H1 (cell line): ENCODE measurements at regions not wholly inside any gene's neighbourhood (a gene's known extent, or its start where the extent isn't known, plus 50 kb on each side); places are given as distances from the start of the nearest gene placed in this dataset.

ENCODE experiments used
- CTCF ChIA-PET: fragments of 300-600 bp; sonication (Branson Sonifier 250); formaldehyde crosslinking; loops from one replicate; lab custom pipeline; 2021; ENCODE audit not compliant: partially characterized antibody; lab: Charles Lee
- POLR2A ChIA-PET: fragments of 300-600 bp; sonication (Branson Sonifier 250); formaldehyde crosslinking; loops from one replicate; lab custom pipeline; 2021; ENCODE audit warnings: inconsistent platforms; ENCODE audit not compliant: partially characterized antibody; lab: Charles Lee
- DNase-seq, 2 experiments: peaks; one replicate each; pipeline versions ENCODE4 v3.0.0 to v3.0.0-alpha.2; 2010 to 2022; ENCODE audit warnings: low spot score in 2 of 2, low read depth in 1 of 2, mixed read lengths in 1 of 2
- FAIRE-seq: peaks from 2 replicates; lab custom pipeline; 2011; peaks lifted over from hg19 to GRCh38; lab: Jason Lieb, UNC
- H2AFZ ChIP-seq: 2 replicates; pipeline ENCODE4 v1.8.1; 2012; ENCODE audit warnings: low read length, inconsistent platforms
- H2AK5ac ChIP-seq: 2 replicates; pipeline ENCODE4 v1.6.1; 2013; ENCODE audit warnings: low read depth, low read length
- H2BK120ac ChIP-seq: replicated peaks from 2 replicates; pipeline ENCODE3; 2013; ENCODE audit warnings: low read depth, low read length, inconsistent platforms
- H2BK12ac ChIP-seq: 2 replicates; pipeline ENCODE4 v1.6.1; 2013; ENCODE audit warnings: low read depth, low read length
- H2BK15ac ChIP-seq: 2 replicates; pipeline ENCODE4 v1.6.1; 2013; ENCODE audit warnings: low read length
- H2BK20ac ChIP-seq: 2 replicates; pipeline ENCODE4 v1.6.1; 2013; ENCODE audit warnings: low read length
- H2BK5ac ChIP-seq: 2 replicates; pipeline ENCODE4 v1.6.1; 2013; ENCODE audit warnings: low read depth, low read length
- H3K14ac ChIP-seq: 2 replicates; pipeline ENCODE4 v1.6.1; 2013; ENCODE audit warnings: inconsistent platforms; ENCODE audit not compliant: insufficient read length
- H3K18ac ChIP-seq: 2 replicates; pipeline ENCODE4 v1.6.1; 2013; ENCODE audit warnings: low read length; ENCODE audit errors: extremely low read depth
- H3K23ac ChIP-seq: 2 replicates; pipeline ENCODE4 v1.6.1; 2013; ENCODE audit warnings: inconsistent platforms; ENCODE audit not compliant: insufficient read length
- H3K23me2 ChIP-seq: 2 replicates; pipeline ENCODE4 v1.6.1; 2013; ENCODE audit warnings: low read depth, low read length
- H3K27ac ChIP-seq: 2 replicates; pipeline ENCODE4 v1.6.1; 2011; ENCODE audit warnings: low read depth, low read length, inconsistent platforms
- H3K27me3 ChIP-seq, 4 experiments: replicated peaks in 1 of 4; 1 replicate in 1 of 4; 2 replicates in 3 of 4; pipeline versions ENCODE4 v1.6.1 to v1.8.1; 2011 to 2013; ENCODE audit warnings: low read length in 3 of 4, mild to moderate bottlenecking in 3 of 4, inconsistent platforms in 2 of 4, mixed read lengths in 2 of 4, moderate library complexity in 1 of 4; ENCODE audit not compliant: control insufficient read depth in 3 of 4, insufficient read depth in 3 of 4; ENCODE audit errors: extremely low read depth in 1 of 4
- H3K36me3 ChIP-seq, 4 experiments: 2 replicates each; pipeline versions ENCODE4 v1.6.1 to v1.8.1; 2011 to 2013; ENCODE audit warnings: mild to moderate bottlenecking in 4 of 4, low read length in 3 of 4, moderate library complexity in 2 of 4, control low read depth in 1 of 4, inconsistent platforms in 1 of 4; ENCODE audit not compliant: insufficient read depth in 4 of 4, control insufficient read depth in 2 of 4
- H3K4ac ChIP-seq: replicated peaks from 2 replicates; pipeline ENCODE3; 2013; ENCODE audit warnings: low read length, low read depth, mixed read lengths, inconsistent platforms; ENCODE audit not compliant: insufficient read length
- H3K4me1 ChIP-seq, 4 experiments: replicated peaks in 1 of 4; 1 replicate in 1 of 4; 2 replicates in 3 of 4; pipeline versions ENCODE4 v1.6.1 to v1.8.1; 2011 to 2013; ENCODE audit warnings: low read length in 3 of 4, inconsistent platforms in 2 of 4, mixed read lengths in 1 of 4; ENCODE audit not compliant: insufficient read depth in 4 of 4, control insufficient read depth in 3 of 4
- H3K4me2 ChIP-seq, 2 experiments: 2 replicates each; pipeline versions ENCODE4 v1.6.1 to v1.8.1; 2011 to 2013; ENCODE audit warnings: low read depth in 2 of 2, low read length in 2 of 2, control low read depth in 1 of 2, inconsistent platforms in 1 of 2, mild to moderate bottlenecking in 1 of 2; ENCODE audit not compliant: insufficient read depth in 1 of 2
- H3K4me3 ChIP-seq, 4 experiments: fragments of 200-600, 300-600 bp in 1 of 4; sonication (generic), shearing (Covaris generic), sonication (Bioruptor Twin) in 1 of 4; 2 replicates each; pipeline versions ENCODE4 v1.5.1 to v1.8.1; 2011 to 2016; ENCODE audit warnings: low read length in 4 of 4, low read depth in 3 of 4, control low read depth in 2 of 4, inconsistent platforms in 2 of 4, mild to moderate bottlenecking in 2 of 4, mixed read lengths in 1 of 4, moderate library complexity in 1 of 4; ENCODE audit not compliant: insufficient read depth in 2 of 4; ENCODE audit errors: extremely low read depth in 1 of 4
- H3K56ac ChIP-seq: replicated peaks from 2 replicates; pipeline ENCODE3; 2013; ENCODE audit warnings: low read depth, mild to moderate bottlenecking, mixed read lengths, low read length, inconsistent platforms; ENCODE audit not compliant: insufficient read length
- H3K79me1 ChIP-seq: 2 replicates; pipeline ENCODE4 v1.6.1; 2013; ENCODE audit warnings: low read depth, low read length, control low read depth
- H3K79me2 ChIP-seq, 2 experiments: 2 replicates each; pipeline versions ENCODE4 v1.6.1 to v1.8.1; 2012 to 2013; ENCODE audit warnings: low read length in 2 of 2, mild to moderate bottlenecking in 2 of 2, inconsistent platforms in 1 of 2; ENCODE audit not compliant: insufficient read depth in 2 of 2, control insufficient read depth in 1 of 2
- H3K9ac ChIP-seq, 4 experiments: replicated peaks in 1 of 4; 1 replicate in 1 of 4; 2 replicates in 3 of 4; pipeline versions ENCODE4 v1.6.1 to v1.8.1; 2011 to 2013; ENCODE audit warnings: low read depth in 3 of 4, low read length in 3 of 4, control low read depth in 2 of 4, mild to moderate bottlenecking in 2 of 4, moderate library complexity in 2 of 4, inconsistent platforms in 1 of 4; ENCODE audit errors: extremely low read depth in 1 of 4
- H3K9me3 ChIP-seq, 2 experiments: 2 replicates each; pipeline versions ENCODE4 v1.6.1 to v1.8.1; 2012 to 2013; ENCODE audit warnings: mild to moderate bottlenecking in 2 of 2, moderate library complexity in 2 of 2, control low read depth in 1 of 2, inconsistent platforms in 1 of 2, low read depth in 1 of 2, low read length in 1 of 2, mixed read lengths in 1 of 2; ENCODE audit not compliant: insufficient read depth in 2 of 2
- H4K20me1 ChIP-seq, 2 experiments: replicated peaks in 1 of 2; 2 replicates each; pipeline versions ENCODE3 to v1.8.1; 2011 to 2013; ENCODE audit warnings: inconsistent platforms in 2 of 2, low read length in 2 of 2, mild to moderate bottlenecking in 1 of 2; ENCODE audit not compliant: insufficient read depth in 2 of 2, control insufficient read depth in 1 of 2
- H4K5ac ChIP-seq: 2 replicates; pipeline ENCODE4 v1.6.1; 2013; ENCODE audit warnings: low read length, low read depth, mixed read lengths, inconsistent platforms; ENCODE audit not compliant: insufficient read length
- H4K8ac ChIP-seq: 2 replicates; pipeline ENCODE4 v1.8.0; 2013; ENCODE audit warnings: mild to moderate bottlenecking, moderate library complexity, low read length, inconsistent platforms; ENCODE audit not compliant: insufficient read depth; ENCODE audit errors: extremely low read depth
- H4K91ac ChIP-seq: replicated peaks from 2 replicates; pipeline ENCODE3; 2013; ENCODE audit warnings: low read length, mixed read lengths, inconsistent platforms; ENCODE audit not compliant: insufficient read length
- FOSL1 ChIP-seq: IDR thresholded peaks from 2 replicates; pipeline ENCODE4 v1.6.1; 2011; ENCODE audit warnings: mild to moderate bottlenecking, low read depth, low read length, moderate library complexity; ENCODE audit not compliant: insufficient read depth
- GTF2F1 ChIP-seq: IDR thresholded peaks from 2 replicates; pipeline ENCODE4 v1.6.1; 2012; ENCODE audit warnings: low read depth, low read length, improper control_type of control experiment, borderline replicate concordance
- HDAC2 ChIP-seq, 2 experiments: fragments of 300-600 bp in 1 of 2; sonication (generic) in 1 of 2; IDR thresholded peaks; 2 replicates each; pipeline ENCODE4 v1.6.1; 2011 to 2012; ENCODE audit warnings: low read depth in 2 of 2, low read length in 2 of 2, mild to moderate bottlenecking in 2 of 2, moderate library complexity in 2 of 2, borderline replicate concordance in 1 of 2, inconsistent platforms in 1 of 2
- JUN ChIP-seq: IDR thresholded peaks from 2 replicates; pipeline ENCODE4 v1.6.1; 2011; ENCODE audit warnings: low read depth, mild to moderate bottlenecking, improper control_type of control experiment, low read length
- JUND ChIP-seq: IDR thresholded peaks from 2 replicates; pipeline ENCODE4 v1.6.1; 2011; ENCODE audit warnings: mild to moderate bottlenecking, improper control_type of control experiment, low read length
- KDM1A ChIP-seq: fragments of 200-600, 300-600 bp; sonication (generic); IDR thresholded peaks from 2 replicates; pipeline ENCODE4 v1.7.1; 2016; ENCODE audit warnings: mild to moderate bottlenecking, low read length, borderline replicate concordance
- MAFK ChIP-seq: IDR thresholded peaks from 2 replicates; pipeline ENCODE4 v1.6.1; 2012; ENCODE audit warnings: low read depth, mild to moderate bottlenecking, improper control_type of control experiment, low read length
- MAX ChIP-seq: IDR thresholded peaks from 2 replicates; pipeline ENCODE4 v1.6.1; 2012; ENCODE audit warnings: inconsistent platforms
- POU5F1 ChIP-seq: IDR thresholded peaks from 2 replicates; pipeline ENCODE4 v1.6.1; 2011; ENCODE audit warnings: low read depth, mild to moderate bottlenecking, low read length, moderate library complexity
- RFX5 ChIP-seq: IDR thresholded peaks from 2 replicates; pipeline ENCODE4 v1.6.1; 2011; ENCODE audit warnings: low read depth, low read length, improper control_type of control experiment, borderline replicate concordance
- SP4 ChIP-seq: IDR thresholded peaks from 2 replicates; pipeline ENCODE4 v1.6.1; 2012; ENCODE audit warnings: low read length, inconsistent platforms
- TBP ChIP-seq: IDR thresholded peaks from 2 replicates; pipeline ENCODE4 v1.6.1; 2011; ENCODE audit warnings: low read depth, low read length, improper control_type of control experiment
- TCF12 ChIP-seq: IDR thresholded peaks from 2 replicates; pipeline ENCODE4 v1.6.1; 2011; ENCODE audit warnings: low read depth, mild to moderate bottlenecking, low read length
- WGBS, 2 experiments: shearing (Covaris generic) in 1 of 2; methylation state at CpG; one replicate each; pipeline versions ENCODE4 v1.1.6 to v1.1.7; 2013 to 2015; ENCODE audit warnings: low lambda C conversion rate in 2 of 2, mixed read lengths in 2 of 2, inconsistent platforms in 1 of 2, low coverage in 1 of 2, missing lambda C conversion rate in 1 of 2; ENCODE audit not compliant: insufficient replicate concordance in 2 of 2, insufficient coverage in 1 of 2, insufficient read length in 1 of 2; ENCODE audit errors: extremely low coverage in 1 of 2, missing lambda C conversion rate in 1 of 2; 5-methylcytosine and 5-hydroxymethylcytosine counted together

- 90% methylated on average over 2 of the region's 2 CpGs; no CpG with 5 or more reads in 1 of the 2 experiments for WGBS, 2 experiments
- Histone ChIP-seq H3K27me3 (no peaks in the 10 kb centered on the region), H4K20me1 (no peaks in the 10 kb centered on the region), H2AK5ac (no peak overlapping the region), H3K9me3 (no peaks in the 10 kb centered on the region; a peak in 1 of 4 replicates), H3K4me2 (no peak overlapping the region), H4K91ac (no peak overlapping the region), H3K4ac (no peak overlapping the region), H2BK20ac (no peak overlapping the region), H3K4me1 (no peaks in the 10 kb centered on the region), H3K14ac (no peak overlapping the region), H4K8ac (no peak overlapping the region), H3K23ac (no peak overlapping the region), H3K79me2 (no peaks in the 10 kb centered on the region), H3K23me2 (no peaks in the 10 kb centered on the region), H2BK15ac (no peak overlapping the region), H3K4me3 (no peak overlapping the region), H3K9ac (no peak overlapping the region), H3K18ac (no peak overlapping the region), H2AFZ (no peak overlapping the region), H4K5ac (no peak overlapping the region), H2BK120ac (no peak overlapping the region), H3K79me1 (no peaks in the 10 kb centered on the region), H3K36me3 (no peaks in the 10 kb centered on the region), H3K56ac (no peak overlapping the region), H3K27ac (no peak overlapping the region), H2BK5ac (no peak overlapping the region), H2BK12ac (no peak overlapping the region)
- FAIRE-seq (no peak), DNase-seq (no peak)
- POLR2A ChIA-PET: no interaction called here
- CTCF ChIA-PET: no interaction called here
- TF ChIP-seq JUND: no peak
- TF ChIP-seq MAFK: no peak
- TF ChIP-seq RFX5: no peak
- TF ChIP-seq KDM1A: no peak
- TF ChIP-seq GTF2F1: no peak
- TF ChIP-seq HDAC2 (IDR thresholded peaks at IDR 0.05; ENCODE audit: borderline replicate concordance in 1 of 2, low read depth in 2 of 2, low read length in 2 of 2): no peak
- TF ChIP-seq JUN: no peak
- TF ChIP-seq SP4: no peak
- TF ChIP-seq FOSL1: no peak
- TF ChIP-seq POU5F1: no peak
- no peak for TF ChIP-seq TBP
- no peak for TF ChIP-seq MAX
- no peak for TF ChIP-seq TCF12
Observed at GRCh38 chr1:163813251-163813650, 491.5 kb downstream of the NUF2 start.
